NCI-H146 treated with DMSO at 0.1 percent for 48 hours (cell line): ENCODE measurements at regions not wholly inside any gene's neighbourhood (a gene's known extent, or its start where the extent isn't known, plus 50 kb on each side); places are given as distances from the start of the nearest gene placed in this dataset.

ENCODE experiments used
- DNase-seq: peaks from one replicate; lab custom pipeline; 2025; ENCODE audit not compliant: unreplicated experiment; lab: John Stamatoyannopoulos, UW

DNA sequence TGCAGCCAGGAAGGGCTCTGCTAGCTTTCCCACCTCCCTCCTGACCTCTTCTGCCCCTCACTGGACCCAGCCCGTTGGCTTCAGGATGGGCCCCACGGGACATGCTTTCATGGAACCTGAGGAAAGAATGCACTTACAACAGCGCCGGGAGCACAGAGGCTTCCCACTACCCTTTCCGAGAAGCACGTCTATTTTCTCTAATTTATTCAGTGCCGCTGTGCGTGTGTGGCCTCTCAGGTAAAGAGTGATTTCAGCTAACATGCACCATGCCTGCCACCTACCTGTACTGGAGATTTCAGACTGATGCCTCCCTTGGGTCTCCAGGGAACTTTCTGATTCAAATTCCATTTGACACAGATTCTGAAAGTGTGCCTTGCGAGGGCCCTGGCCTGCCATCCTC, 140.1 kb downstream of the CYLD start:
- DNase-seq, result no peak

DNA sequence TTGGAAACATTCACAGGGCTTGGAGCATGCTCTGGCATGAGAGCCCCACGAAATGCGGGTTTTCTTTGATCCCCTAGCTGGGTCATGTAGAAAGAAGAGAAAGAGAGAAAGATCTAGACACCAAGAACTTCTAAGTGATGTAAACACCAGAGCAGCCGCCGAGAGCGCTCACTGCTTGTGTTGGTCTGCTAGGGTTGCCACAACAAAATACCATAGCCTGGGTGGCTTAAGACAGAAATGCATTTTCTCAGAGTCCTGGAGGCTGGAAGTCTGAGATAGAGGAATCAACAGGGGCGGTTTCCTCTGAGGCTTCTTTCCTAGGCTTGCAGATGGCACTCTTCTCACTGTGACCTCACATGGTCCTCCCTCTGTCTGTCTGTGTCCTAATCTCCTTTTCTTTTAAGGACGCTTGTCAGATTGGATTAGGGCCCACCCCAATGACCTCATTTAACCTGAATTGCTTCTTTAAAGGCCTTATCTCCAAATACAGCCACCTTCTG, 139.5 kb downstream of the CYLD start:
- DNase-seq, result no peak

DNA sequence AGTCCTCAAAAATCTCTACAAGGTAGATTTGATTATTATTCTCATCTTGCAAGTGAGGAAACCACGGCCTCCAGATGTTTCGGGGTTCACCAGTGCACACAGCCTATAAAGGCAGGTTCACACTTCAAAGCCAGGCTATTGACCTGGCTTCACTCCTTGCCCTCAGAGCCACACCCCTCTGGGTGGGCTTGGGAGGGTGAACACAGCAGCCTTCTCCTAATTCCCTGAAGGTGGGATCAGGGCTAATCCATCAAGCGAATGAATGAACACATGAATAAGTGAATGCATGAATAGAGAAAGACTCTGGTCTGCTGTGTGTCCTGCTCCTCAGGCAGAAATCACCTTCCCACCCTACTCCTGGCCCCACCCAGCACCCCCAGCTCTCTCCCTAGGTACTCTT, 139.0 kb downstream of the CYLD start:
- DNase-seq, result no peak

DNA sequence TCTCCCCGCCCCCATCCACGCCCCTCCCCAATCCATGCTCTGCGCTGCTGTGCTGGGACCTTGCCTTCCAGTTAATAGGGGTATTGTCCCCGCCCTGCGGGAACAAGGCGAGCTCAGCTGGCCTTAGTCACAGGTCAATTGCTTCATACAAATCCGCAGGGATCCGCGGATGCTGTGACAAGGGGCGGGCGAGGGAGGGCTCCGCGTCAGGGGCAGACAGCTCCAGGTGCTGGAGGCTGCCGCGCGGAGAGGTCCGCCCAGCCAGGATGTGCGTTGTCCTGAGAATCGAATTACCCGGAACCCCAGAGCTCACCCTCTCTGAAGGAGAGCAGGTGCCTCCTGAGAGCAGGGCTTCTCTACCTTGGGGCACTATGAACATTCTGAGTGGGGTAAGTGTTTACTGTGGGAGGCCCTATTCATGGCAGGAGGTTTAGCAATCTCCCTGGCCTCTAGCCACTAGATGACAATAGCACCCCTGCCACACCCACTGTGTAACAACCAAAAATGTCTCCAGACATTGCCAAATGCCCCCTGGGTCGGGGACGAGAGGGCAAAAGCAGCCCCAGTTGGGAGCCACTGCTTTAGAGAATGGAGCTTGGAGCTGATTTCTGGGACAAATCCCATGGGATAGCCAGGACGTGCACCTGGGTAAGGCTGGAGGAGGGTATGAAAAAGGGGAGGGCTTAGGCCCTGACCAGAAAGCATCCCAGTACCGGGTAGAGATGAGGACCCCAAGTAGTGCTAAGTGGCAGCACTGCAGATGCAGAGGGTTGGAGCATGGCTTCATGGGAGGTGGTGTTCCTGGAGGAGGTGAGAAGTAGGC, 138.2 kb downstream of the CYLD start:
- DNase-seq, result peak; percentile 53

DNA sequence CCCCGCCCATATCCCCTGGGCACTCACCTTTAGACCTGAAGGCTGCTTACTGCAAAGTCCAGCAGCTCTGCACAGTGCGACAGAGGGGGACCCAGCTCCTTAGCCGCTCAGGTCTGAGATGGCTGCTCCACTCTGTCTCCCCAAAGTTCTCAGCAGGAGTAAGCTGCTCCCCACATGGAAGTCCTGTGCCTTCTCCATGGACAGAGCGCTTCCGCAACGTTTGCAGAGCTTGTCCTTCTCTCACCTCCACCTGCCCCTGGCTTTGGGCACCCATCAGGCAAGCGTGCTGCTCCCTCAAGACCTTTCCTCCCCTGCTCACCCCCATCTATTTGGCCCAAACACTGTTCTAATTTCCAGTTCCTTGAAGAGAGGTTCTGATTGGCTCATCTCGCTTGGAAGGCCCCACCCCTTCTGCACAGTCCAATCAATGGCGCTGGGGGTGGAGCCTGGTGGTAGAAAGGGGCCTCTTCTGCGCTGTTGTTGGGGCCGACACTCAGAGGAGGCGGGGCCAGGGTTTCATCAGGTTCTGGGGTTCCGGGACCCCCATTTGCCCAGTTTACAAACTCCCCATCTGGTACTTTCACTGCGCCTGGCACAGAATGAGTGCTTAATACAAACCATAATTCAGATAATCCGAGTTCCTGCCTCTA, 137.2 kb downstream of the CYLD start:
- DNase-seq, result no peak

DNA sequence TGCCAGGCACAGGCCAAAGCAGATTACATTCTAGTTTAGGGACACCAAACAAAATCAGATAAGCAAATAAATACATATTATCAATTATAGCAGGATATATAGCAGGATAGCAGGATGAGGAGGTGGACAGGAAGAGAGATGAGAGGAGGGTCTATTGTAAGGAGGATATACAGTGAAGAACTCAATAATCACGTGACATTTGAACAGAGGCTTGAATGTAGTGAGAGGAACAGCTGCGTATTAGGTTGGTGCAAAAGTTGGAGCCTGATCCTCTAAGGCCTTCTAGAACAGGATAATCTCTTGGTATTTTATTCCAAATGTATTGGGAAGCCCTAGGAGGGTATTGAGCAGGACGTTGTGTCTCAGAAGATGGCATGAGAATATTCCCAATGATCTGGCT, 136.7 kb downstream of the CYLD start:
- no peak for DNase-seq

DNA sequence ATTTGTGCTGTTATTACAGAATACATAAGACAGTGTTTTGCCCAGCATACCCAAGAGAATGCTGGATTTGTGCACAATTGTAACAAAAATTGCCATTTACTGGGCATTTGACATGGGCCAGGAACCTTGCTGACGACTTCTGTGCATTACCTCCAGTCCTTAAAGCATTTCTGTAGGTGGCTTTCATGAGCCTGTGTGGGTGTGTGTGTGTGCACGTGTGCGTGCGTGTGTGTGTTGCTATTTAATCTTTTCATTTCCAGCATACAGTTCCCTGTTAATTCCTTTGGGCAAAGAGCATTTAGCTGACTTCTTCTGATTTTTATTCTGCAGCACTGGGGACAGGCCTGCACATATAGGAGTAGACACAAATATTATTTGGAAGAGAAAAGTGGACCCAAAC, 134.4 kb downstream of the CYLD start:
- DNase-seq, result no peak

DNA sequence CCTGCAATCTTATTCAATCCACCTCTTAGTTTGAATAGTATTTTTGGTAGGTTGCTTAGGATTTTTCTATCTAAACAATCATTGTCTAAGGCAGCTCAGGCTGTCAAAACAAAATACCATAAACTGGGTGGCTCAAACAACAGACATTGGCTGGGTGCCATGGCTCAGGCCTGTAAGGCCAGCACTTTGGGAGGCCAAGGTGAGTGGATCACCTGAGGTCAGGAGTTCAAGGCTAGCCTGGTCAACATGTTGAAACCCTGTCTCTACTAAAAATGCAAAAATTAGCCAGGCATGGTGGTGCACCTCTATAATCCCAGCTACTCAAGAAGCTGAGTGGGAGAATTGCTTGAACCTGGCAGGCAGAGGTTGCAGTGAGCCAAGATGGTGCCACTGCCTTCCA, 126.7 kb downstream of the CYLD start:
- no peak for DNase-seq

DNA sequence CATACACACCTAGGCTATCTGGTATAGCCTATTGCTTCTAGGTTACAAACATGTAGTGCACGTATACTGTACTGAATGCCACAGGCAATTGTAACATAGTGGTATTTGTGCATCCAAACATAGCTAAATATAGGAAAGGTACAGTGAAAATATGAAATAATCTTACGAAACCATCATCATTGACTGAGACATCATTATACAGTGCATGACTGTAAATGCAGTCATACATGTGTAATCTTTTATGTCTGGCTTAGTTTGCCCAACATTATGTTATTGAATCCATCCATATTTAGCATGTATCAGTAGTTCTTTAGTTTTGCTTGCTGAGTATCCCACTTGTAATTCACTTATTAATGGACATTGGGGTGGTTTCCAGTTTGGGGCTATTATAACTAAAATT, 124.9 kb downstream of the CYLD start:
- no peak for DNase-seq

DNA sequence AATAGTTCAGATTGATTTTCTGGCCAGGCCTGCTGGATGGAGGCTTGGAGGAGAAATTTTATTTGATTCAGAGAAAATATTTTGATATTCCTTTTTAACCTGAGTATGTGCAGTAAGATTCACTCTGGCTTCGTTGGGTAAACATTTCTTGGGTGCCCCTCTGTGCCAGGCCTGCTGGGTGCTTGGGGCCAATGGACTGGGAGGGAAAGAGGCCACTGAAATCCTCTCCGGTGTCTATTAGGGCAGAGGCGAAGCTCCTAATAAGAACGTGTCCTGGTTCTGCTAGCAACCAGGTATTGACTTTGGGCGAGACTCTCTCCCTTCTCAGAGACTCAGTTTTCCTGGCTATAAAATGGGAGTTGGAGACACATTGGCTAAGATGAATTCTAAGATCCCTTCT, 122.5 kb downstream of the CYLD start:
- DNase-seq, result no peak

DNA sequence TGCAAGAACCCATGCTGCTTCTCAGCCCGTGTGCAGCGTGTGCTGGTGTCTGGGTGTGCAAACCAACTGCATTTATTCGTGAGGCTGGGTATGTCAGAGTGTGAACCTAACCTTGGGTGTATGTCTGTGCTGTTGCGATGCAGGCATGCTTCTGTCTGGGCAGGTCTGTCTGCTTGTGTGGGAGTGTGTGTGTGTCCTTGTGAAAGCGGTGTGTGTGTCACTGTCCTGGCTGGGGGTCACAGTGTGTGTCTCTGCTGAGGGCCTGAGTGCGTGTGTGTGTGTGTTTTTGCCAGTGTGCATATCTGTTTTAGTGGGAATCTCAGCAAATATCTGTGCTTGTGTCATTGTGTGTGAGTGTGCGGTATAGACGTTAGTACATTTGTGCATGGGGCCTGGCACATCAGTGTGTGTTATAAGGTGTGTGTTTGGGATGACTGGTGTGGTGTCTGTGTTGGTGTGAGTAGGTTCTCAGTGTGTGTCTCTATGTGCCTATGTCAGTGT, 121.8 kb downstream of the CYLD start:
- DNase-seq, result no peak

DNA sequence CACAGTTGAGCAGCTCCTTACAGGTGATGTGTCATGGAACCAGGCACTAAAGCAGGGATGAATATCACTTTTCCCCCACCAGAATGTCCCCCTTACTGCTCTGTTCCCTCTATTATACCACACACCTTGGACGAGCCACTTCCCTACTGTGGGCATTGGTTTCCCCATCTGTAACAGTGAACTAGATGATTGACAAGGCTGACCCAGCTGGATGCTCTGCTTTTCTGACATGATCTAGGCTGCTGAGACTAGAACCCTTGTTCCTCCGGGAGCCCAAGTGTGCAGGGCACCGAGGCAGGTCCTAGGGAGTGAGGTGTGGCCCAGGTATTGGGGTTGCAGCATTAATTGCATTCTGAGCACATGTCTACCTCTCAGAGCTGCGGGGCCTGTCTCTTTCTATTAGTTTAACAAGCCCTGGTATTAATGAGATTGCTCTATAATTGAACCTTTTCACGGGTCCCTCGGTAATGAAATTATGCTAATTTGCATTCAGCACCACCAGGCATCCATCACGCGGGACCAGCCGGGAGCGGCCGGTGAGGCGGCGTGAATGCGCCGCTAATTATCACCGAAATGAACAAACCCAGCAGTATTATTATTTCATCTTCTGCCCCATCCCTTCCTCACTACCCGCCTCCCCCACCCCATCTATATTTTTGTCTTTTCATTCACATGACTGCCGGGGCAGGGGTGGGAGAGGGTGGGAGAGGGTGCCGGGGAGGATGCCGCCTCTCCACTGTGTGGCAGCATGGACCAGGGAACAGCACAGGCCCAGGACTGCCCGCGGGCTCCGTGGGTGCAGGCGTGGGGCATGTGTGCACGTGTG, 121.1 kb downstream of the CYLD start:
- no peak for DNase-seq

DNA sequence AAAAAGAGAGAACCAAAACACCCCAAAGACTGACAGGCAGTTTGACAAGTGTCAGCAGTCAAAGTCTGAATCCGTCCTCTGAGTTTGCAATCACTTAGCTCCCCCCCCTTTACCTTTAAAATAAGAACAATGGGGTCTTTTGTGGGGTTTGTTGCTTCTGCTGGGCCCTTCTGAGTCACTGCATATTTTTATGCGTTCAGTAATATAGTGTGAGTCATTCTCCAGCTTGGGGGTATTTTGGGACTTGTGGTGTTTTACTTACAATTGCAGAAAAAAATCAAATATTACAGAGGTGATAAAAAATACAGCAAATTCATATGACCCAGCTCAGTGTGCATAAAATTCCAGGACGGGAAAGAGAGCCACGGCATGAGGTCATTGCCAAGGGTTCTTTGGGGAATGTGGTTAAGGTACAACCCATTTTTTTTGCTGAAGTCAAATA, 120.1 kb downstream of the CYLD start:
- no peak for DNase-seq

DNA sequence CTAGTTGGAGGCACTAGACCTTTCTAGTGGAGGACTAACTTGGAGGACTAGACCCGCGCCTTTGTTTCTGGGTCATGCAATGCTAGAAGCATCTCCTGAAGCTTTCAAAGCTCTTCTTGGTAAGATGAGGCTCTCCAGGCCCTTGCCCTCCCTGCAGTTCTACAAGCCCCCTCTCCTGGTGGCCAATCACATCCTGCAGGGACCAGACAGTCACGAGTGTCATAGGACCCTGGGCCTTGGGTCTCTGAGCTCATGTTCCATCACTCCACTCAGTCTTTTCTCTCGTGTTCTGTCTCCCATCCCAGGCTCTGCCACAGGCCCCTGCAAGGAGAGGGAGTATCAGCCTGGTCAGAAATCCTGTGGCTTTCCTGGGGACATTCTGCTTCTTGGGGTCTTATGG, 119.6 kb downstream of the CYLD start:
- DNase-seq, result no peak

DNA sequence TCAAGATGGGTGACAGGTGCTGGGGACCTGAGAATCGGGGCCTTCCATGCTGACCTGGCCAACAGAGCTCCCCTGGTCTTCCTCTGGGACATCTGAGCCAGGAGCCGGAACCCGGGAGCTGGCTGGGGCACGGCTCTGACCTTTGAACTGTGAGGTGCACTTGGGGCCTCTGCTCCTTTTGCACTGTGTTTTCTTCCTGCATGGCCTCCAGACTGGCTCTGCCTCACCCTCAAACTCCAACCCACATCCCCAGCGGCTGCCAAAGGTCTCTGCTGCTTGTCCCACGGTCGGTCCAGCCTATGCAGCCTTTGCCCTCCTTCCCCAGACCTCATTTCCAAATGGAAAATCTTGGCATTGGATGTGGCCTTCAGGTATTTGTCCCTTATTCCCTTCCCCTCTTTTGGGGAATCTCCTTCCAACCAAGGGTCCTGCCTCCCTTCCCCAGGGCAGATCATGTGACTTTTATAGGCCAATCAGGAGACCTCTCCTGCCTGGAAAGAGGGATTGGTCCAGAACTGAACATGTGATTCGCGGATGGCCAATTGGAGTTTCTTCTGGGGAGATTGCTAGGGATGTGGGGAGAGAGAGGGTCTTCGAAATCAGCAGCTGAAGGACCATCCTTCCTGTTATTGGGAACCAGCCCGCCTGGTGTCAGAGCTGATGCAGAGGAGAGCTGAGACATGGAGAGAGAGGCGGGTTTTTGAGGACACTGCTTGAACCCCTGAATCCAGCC, 117.9 kb downstream of the CYLD start:
- DNase-seq, result no peak

DNA sequence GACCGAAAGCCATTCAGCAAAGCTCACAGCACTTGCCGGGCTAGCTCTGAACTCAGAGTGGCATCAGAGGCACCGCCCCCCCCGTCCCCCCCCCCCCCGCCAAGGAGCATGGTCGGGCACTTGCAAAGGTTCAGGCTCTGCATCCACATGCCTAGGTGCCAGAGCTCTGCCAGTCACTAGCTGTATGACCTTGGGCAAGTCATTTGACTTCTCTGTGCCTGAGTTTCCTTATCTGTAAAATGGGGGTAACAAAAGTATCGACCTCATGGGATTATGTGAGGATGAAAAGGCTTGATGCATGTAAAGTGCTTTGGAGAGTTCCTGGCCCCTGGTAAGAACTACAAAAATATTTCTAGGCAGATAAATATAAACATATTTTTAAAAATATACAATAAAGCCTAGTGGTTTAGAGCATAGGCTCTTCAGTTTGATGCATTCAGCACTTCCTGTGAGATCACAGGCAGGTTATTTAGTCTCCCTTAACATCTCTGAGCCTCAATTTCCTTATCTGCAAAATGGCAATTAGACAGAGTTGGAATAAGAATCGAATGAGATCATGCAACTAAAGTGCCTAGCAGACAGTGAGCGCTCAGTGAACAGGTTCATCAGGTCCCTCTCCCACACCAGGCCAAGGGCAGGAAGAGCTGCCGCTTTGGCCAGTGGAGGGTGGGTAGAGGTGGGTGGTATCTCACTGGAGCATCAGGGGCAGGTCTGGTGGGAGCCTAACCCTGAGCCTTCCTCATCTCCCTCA, 117.2 kb downstream of the CYLD start:
- no peak for DNase-seq

DNA sequence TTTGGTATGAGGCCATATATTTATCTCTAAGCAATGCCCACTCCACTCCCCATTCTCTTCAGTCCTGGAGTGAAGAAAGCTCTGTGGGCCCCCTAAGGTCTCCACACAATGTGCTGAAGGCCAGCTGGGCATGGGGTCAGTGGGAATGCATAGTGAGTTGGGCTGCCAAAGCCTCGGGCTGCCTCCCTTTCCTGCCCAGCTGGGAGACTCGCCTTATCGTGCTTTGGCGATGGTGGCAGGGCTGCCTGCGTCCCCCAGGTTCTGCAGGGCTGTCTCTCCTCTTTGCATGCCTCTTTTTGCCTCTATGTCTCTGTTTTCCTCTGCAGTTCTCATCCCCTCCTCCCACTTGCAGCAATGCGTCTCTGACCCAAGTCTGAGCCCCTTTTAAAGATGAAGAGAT, 116.5 kb downstream of the CYLD start:
- no peak for DNase-seq

DNA sequence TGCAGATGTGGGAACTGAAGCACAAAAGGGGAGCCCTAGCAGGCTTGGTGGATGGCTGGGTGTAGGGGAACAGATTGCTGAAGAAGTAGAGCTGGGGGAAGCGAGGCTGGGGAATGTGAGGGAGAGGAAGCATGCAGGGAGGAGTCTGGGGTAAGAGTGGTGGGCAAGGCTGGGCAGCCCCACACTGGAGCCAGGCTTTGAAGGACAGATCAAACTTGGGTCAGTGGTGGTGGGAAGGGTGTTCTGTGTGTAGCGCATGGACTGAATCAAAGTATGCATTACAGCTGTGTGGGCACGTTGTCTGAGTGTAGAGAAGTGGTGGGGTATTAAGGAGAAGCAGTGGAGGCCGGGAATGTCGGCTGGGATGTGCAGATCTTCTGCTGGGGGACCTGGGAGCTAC, 116.0 kb downstream of the CYLD start:
- no peak for DNase-seq

DNA sequence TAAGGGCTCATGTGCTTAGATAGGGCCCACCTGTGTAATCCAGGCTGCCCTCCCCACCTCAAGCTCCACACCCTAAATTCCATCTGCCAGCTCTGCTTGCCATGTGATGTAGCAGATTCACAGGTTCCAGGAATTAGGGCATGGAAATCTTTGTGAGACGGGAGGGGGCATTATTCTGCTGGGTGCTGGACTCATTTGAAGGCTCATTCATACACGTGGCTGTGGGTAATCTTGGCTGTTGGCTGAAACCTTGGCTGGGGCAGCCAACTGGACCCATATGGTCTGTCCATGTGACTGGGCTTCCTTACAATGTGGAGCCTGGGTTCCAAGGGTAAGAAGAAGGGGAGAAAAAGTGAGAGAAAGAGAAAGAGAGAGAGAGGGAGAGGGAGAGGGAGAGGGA, 115.1 kb downstream of the CYLD start:
- no peak for DNase-seq

DNA sequence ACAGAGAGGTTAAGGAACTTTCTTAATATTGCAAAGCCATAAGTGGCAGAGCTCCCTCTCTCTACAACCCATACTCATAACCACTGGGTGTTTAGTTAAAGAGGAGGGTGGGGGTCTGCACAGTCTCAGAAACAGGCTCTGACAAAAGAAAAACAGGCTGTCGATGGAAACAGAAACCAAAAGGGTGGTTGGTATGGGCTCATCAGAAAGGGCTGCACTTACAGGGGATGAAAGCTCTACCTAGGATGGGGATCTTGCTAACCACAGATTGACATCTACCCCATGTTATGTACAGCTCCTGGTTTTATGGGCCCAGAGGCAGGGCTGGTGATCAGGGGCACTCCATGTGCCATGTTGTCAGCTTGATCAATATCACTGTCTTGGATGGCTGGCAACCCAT, 111.4 kb downstream of the CYLD start:
- no peak for DNase-seq
